ENCODE measurements at regions not wholly inside any gene's neighbourhood (a gene's known extent, or its start where the extent isn't known, plus 50 kb on each side); places are given as distances from the start of the nearest gene placed in this dataset.

DNA sequence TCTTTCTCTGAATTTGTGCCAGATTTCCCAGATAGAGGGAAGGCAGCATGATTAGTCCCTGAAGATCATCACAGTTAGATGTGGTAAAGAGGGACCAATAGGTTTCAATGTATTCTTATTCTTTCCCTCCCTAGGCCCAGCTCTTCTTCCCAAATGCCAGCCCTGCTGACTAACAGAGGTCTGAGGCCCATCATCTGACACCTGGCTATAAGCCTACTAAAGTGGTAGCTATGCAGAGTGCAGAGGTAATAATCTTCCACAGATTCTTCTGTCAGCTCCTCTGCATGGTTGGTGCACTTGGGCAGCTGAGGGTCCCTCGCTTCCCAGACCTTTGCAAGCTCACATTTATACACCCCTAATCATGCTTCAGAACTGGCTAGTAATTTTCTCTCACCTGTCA is 63.7 kb upstream of the PZP start:
- DNase-seq (ENCODE audit: insufficient read length, low spot score) (no peak), FAIRE-seq (no peak)

DNA sequence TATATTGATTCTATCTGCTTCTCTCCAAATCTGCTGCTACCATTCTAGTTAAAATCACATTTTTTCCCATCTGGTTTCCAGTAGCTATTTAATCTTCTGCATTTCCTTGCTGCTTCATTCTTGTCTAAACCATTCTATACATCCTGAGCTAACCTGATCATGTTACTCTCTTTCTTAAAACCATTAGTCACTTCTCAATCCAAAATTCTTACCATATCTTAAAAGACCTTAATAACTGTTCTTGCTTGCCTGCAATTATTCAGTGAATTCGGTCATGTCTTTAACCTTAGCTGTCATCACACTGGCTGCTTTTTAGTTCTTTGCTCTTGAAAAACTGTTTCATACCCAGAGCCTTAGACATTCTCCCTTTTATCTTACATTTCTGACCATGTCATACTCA is 56.4 kb upstream of the PZP start:
- DNase-seq (ENCODE audit: insufficient read length, low spot score), result no peak

DNA sequence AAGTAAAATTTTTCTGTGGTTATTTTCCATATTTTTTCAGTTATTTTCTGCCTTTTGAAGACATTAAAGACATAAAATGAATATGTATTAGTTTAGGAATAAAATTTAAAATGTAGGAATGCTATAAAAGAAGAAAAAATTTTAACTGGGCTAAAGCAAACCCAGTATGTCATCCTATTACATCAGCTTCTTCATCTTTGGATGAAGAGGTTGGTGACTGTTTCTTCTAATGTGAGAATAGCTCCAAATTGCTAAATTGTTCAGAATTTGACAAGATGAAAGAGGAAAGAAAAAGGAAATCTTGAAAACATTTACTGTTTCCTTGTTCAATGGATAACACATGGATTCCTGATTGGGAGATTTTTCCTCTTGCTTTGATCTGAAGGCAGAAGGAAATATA is 52.7 kb upstream of the PZP start:
- no peak for FAIRE-seq
- DNase-seq (ENCODE audit: insufficient read length, low spot score), result no peak

More for the DNA sequence above, 56.4 kb upstream of the PZP start:
- no peak for FAIRE-seq

DNA sequence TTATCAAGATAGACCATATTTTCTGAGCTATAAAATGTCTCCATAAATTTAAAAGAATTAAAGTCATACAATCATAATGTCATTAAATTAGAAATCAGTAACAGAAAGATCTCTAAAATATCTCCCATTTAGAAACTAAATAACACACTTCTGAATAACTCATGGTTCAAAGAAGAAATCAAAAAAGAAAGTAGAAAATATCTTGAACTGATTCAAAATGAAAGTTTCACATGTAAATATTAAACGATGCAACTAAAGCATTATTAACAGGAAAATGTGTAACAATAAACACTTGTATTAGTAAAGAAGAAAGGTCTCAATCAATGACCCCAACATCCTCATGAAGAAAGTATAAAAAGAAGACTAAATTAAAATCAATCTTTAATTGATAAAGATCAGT is 50.5 kb upstream of the PZP start:
- DNase-seq (ENCODE audit: insufficient read length, low spot score), result no peak
- FAIRE-seq, result no peak

Measured in HTR-8/SVneo (cell line).